ENCODE measurements at regions not wholly inside any gene's neighbourhood (a gene's known extent, or its start where the extent isn't known, plus 50 kb on each side); places are given as distances from the start of the nearest gene placed in this dataset.
A peak's percentile ranks its signal among the peaks of the same experiment; 100 is the strongest.

- no peak for DNase-seq
- Histone ChIP-seq H3K27me3 (ENCODE audit: control insufficient read depth, insufficient read depth, low read length) (peaks cover 2% of the 10 kb centered on the region), H3K4me1 (ENCODE audit: control insufficient read depth, insufficient read depth, low read length) (peaks cover 7% of the 10 kb centered on the region), H3K4me3 (ENCODE audit: low read length) (no peak overlapping the region), H3K36me3 (ENCODE audit: control insufficient read depth, insufficient read depth, low read length) (no peaks in the 10 kb centered on the region), H3K27ac (ENCODE audit: low read length) (no peak overlapping the region), H3K9me3 (replicated peaks; ENCODE audit: control insufficient read depth, low read depth, low read length) (peaks cover 2% of the 10 kb centered on the region)
- no CpG with 5 or more reads among the region's 1 CpG for WGBS (ENCODE audit: insufficient coverage)
Observed at GRCh38 chr3:66796343-66796742, 201.8 kb upstream of the KBTBD8 start.

GRCh38 chr3:66797889-66798560 lies 200.1 kb upstream of the KBTBD8 start:
- H3K27ac ChIP-seq (ENCODE audit: low read length) = no peak overlapping the region
- peaks cover 2% of the 10 kb centered on the region for H3K9me3 ChIP-seq (replicated peaks; ENCODE audit: control insufficient read depth, low read depth, low read length)
- 9% methylated on average over 25 of the region's 26 CpGs for WGBS (ENCODE audit: insufficient coverage)
- peaks cover 2% of the 10 kb centered on the region for H3K27me3 ChIP-seq (ENCODE audit: control insufficient read depth, insufficient read depth, low read length)
- H3K36me3 ChIP-seq (ENCODE audit: control insufficient read depth, insufficient read depth, low read length) = no peaks in the 10 kb centered on the region
- H3K4me1 ChIP-seq (ENCODE audit: control insufficient read depth, insufficient read depth, low read length) = peaks cover 7% of the 10 kb centered on the region
- H3K4me3 ChIP-seq (ENCODE audit: low read length) = peak overlapping the region; percentile 16
- DNase-seq = peak; percentile 55

GRCh38 chr3:66800941-66801545 lies 197.1 kb upstream of the KBTBD8 start:
- no CpG with 5 or more reads among the region's 1 CpG for WGBS (ENCODE audit: insufficient coverage)
- Histone ChIP-seq H3K4me3 (ENCODE audit: low read length) (no peak overlapping the region), H3K27ac (ENCODE audit: low read length) (no peak overlapping the region), H3K27me3 (ENCODE audit: control insufficient read depth, insufficient read depth, low read length) (peaks cover 2% of the 10 kb centered on the region), H3K36me3 (ENCODE audit: control insufficient read depth, insufficient read depth, low read length) (no peaks in the 10 kb centered on the region), H3K9me3 (replicated peaks; ENCODE audit: control insufficient read depth, low read depth, low read length) (peaks cover 2% of the 10 kb centered on the region), H3K4me1 (ENCODE audit: control insufficient read depth, insufficient read depth, low read length) (peaks cover 18% of the 10 kb centered on the region)
- DNase-seq = no peak

DNA sequence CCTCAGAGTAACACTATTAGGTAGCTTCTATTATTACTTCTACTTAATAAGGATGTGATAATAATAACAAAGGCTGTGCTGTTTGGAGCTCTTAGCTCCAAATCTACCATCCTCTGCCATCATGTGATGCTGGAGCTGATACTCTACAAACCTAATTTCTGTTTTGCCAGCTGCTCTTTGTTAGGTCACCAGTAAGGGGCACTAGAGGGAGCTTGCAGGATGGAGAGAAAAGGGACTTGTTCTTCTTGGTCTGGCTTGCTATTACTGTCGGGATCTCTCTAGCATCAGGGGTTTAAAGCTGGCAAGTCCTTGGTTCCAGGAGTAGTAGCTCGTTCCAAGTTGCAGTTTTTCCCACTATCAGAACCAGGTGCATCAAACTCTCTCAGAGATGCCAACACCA lies 194.9 kb upstream of the KBTBD8 start:
- Histone ChIP-seq H3K4me3 (ENCODE audit: low read length) (no peak overlapping the region), H3K4me1 (ENCODE audit: control insufficient read depth, insufficient read depth, low read length) (peaks cover 14% of the 10 kb centered on the region), H3K27me3 (ENCODE audit: control insufficient read depth, insufficient read depth, low read length) (no peaks in the 10 kb centered on the region), H3K27ac (ENCODE audit: low read length) (peak overlapping the region; percentile 32), H3K9me3 (replicated peaks; ENCODE audit: control insufficient read depth, low read depth, low read length) (peaks cover 2% of the 10 kb centered on the region), H3K36me3 (ENCODE audit: control insufficient read depth, insufficient read depth, low read length) (no peaks in the 10 kb centered on the region)
- 33% methylated on average over 1 of the region's 2 CpGs for WGBS (ENCODE audit: insufficient coverage)
- DNase-seq = peak; percentile 30

DNA sequence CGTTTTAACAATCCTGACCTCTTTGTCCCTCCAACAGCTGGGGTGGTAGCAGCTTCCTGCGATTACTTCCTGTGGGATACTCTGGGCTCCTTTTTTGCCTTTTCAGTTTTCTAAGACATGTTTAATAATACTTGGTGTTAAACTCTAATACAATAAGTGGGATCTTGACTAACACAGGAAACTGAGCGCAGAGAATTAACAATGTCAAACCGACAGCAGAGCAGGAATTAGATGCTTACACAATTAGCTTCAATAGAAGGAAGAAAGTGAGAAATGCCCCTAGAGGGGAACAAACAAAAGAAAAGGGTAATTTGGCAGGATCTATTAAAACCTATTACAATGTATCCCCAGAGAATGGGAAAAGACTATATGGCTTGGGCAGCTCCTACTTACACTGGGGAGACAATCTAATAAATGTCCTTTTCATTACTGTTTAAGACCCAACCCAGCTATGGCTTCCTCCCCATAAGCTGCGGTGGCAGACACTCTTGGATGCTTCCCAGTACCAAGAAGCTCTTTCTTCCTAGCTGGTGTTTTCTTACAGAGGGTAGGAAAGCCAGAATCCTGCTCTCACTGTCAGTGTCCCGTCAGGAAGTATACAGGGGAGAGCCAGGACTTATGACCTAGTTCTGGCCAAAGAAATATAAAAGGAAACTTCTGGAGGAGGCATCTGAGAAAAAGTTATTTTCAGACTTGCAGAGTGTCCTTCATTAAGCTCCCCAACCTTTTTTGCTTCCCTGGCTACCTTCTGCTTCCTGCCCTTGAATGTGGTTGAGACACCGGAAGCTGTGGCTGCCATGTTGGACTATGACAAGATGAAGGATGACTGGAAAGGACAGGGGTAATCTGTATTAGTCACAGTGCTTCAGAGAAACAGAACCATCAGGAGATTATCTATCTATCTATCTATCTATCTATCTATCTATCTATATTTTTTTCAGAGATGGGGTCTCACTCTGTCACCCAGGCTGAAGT lies 194.1 kb upstream of the KBTBD8 start:
- no peaks in the 10 kb centered on the region for H3K27me3 ChIP-seq (ENCODE audit: control insufficient read depth, insufficient read depth, low read length)
- H3K36me3 ChIP-seq (ENCODE audit: control insufficient read depth, insufficient read depth, low read length) = no peaks in the 10 kb centered on the region
- H3K9me3 ChIP-seq (replicated peaks; ENCODE audit: control insufficient read depth, low read depth, low read length) = peaks cover 2% of the 10 kb centered on the region
- DNase-seq = peak; percentile 64
- H3K4me1 ChIP-seq (ENCODE audit: control insufficient read depth, insufficient read depth, low read length) = peaks cover 13% of the 10 kb centered on the region
- H3K4me3 ChIP-seq (ENCODE audit: low read length) = no peak overlapping the region
- H3K27ac ChIP-seq (ENCODE audit: low read length) = peak overlapping the region; percentile 32
- 0% methylated on average over 1 of the region's 7 CpGs for WGBS (ENCODE audit: insufficient coverage)

GRCh38 chr3:66808891-66809594 lies 189.1 kb upstream of the KBTBD8 start:
- no peak overlapping the region for H3K27ac ChIP-seq (ENCODE audit: low read length)
- no peak for DNase-seq
- H3K4me1 ChIP-seq (ENCODE audit: control insufficient read depth, insufficient read depth, low read length) = peaks cover 5% of the 10 kb centered on the region
- H3K9me3 ChIP-seq (replicated peaks; ENCODE audit: control insufficient read depth, low read depth, low read length) = no peaks in the 10 kb centered on the region
- WGBS (ENCODE audit: insufficient coverage) = 94% methylated on average over 2 of the region's 6 CpGs
- H3K27me3 ChIP-seq (ENCODE audit: control insufficient read depth, insufficient read depth, low read length) = no peaks in the 10 kb centered on the region
- H3K4me3 ChIP-seq (ENCODE audit: low read length) = no peak overlapping the region
- no peaks in the 10 kb centered on the region for H3K36me3 ChIP-seq (ENCODE audit: control insufficient read depth, insufficient read depth, low read length)

GRCh38 chr3:66809595-66809958 lies 188.5 kb upstream of the KBTBD8 start:
- Histone ChIP-seq H3K4me3 (ENCODE audit: low read length) (no peak overlapping the region), H3K27me3 (ENCODE audit: control insufficient read depth, insufficient read depth, low read length) (no peaks in the 10 kb centered on the region), H3K9me3 (replicated peaks; ENCODE audit: control insufficient read depth, low read depth, low read length) (no peaks in the 10 kb centered on the region), H3K36me3 (ENCODE audit: control insufficient read depth, insufficient read depth, low read length) (no peaks in the 10 kb centered on the region), H3K4me1 (ENCODE audit: control insufficient read depth, insufficient read depth, low read length) (peaks cover 2% of the 10 kb centered on the region), H3K27ac (ENCODE audit: low read length) (no peak overlapping the region)
- no peak for DNase-seq
- 21% methylated on average over 2 of the region's 4 CpGs for WGBS (ENCODE audit: insufficient coverage)

GRCh38 chr3:66812136-66812535 lies 186.0 kb upstream of the KBTBD8 start:
- no peak overlapping the region for H3K27ac ChIP-seq (ENCODE audit: low read length)
- peaks cover 2% of the 10 kb centered on the region for H3K4me1 ChIP-seq (ENCODE audit: control insufficient read depth, insufficient read depth, low read length)
- no peaks in the 10 kb centered on the region for H3K9me3 ChIP-seq (replicated peaks; ENCODE audit: control insufficient read depth, low read depth, low read length)
- 33% methylated on average over 1 of the region's 2 CpGs for WGBS (ENCODE audit: insufficient coverage)
- no peak for DNase-seq
- no peaks in the 10 kb centered on the region for H3K27me3 ChIP-seq (ENCODE audit: control insufficient read depth, insufficient read depth, low read length)
- H3K4me3 ChIP-seq (ENCODE audit: low read length) = no peak overlapping the region
- no peaks in the 10 kb centered on the region for H3K36me3 ChIP-seq (ENCODE audit: control insufficient read depth, insufficient read depth, low read length)

GRCh38 chr3:66812741-66813140 lies 185.4 kb upstream of the KBTBD8 start:
- no peaks in the 10 kb centered on the region for H3K9me3 ChIP-seq (replicated peaks; ENCODE audit: control insufficient read depth, low read depth, low read length)
- no peaks in the 10 kb centered on the region for H3K27me3 ChIP-seq (ENCODE audit: control insufficient read depth, insufficient read depth, low read length)
- H3K4me1 ChIP-seq (ENCODE audit: control insufficient read depth, insufficient read depth, low read length) = peaks cover 2% of the 10 kb centered on the region
- no peak for DNase-seq
- WGBS (ENCODE audit: insufficient coverage) = 100% methylated on average over 1 of the region's 1 CpG
- H3K36me3 ChIP-seq (ENCODE audit: control insufficient read depth, insufficient read depth, low read length) = no peaks in the 10 kb centered on the region
- no peak overlapping the region for H3K27ac ChIP-seq (ENCODE audit: low read length)
- no peak overlapping the region for H3K4me3 ChIP-seq (ENCODE audit: low read length)

Data from muscle of leg (tissue), 3 donors.